H9 (cell line): ENCODE measurements at regions not wholly inside any gene's neighbourhood (a gene's known extent, or its start where the extent isn't known, plus 50 kb on each side); places are given as distances from the start of the nearest gene placed in this dataset.

Experiments
- DNase-seq: peaks from one replicate; pipeline ENCODE4 v3.0.0-alpha.2; 2017
- H2AFZ ChIP-seq: one replicate; pipeline ENCODE4 v1.6.1; 2013; ENCODE audit warnings: mild to moderate bottlenecking, low read length, control low read depth, moderate library complexity
- H2AK5ac ChIP-seq: 2 replicates; pipeline ENCODE4 v1.6.1; 2013; ENCODE audit warnings: low read length, control low read depth, mixed read lengths; ENCODE audit not compliant: insufficient read length
- H2BK120ac ChIP-seq: one replicate; pipeline ENCODE4 v1.6.1; 2013; ENCODE audit warnings: low read depth, mild to moderate bottlenecking, low read length, control low read depth, inconsistent platforms; ENCODE audit not compliant: poor library complexity, severe bottlenecking
- H2BK12ac ChIP-seq: 2 replicates; pipeline ENCODE4 v1.6.1; 2013; ENCODE audit warnings: low read length, control low read depth, mixed read lengths, low read depth; ENCODE audit not compliant: insufficient read length
- H2BK15ac ChIP-seq: 2 replicates; pipeline ENCODE4 v1.6.1; 2013; ENCODE audit warnings: low read depth, low read length, control low read depth
- H2BK20ac ChIP-seq: one replicate; pipeline ENCODE4 v1.6.1; 2013; ENCODE audit warnings: low read depth, mild to moderate bottlenecking, low read length, control low read depth, inconsistent platforms; ENCODE audit not compliant: poor library complexity, severe bottlenecking
- H2BK5ac ChIP-seq: 2 replicates; pipeline ENCODE4 v1.6.1; 2013; ENCODE audit warnings: low read length, control low read depth, mixed read lengths; ENCODE audit not compliant: insufficient read length
- H3K14ac ChIP-seq: 2 replicates; pipeline ENCODE4 v1.6.1; 2013; ENCODE audit warnings: low read length, control low read depth; ENCODE audit not compliant: insufficient read depth
- H3K18ac ChIP-seq: 2 replicates; pipeline ENCODE4 v1.6.1; 2013; ENCODE audit warnings: low read depth, mild to moderate bottlenecking, mixed read lengths, low read length, control low read depth; ENCODE audit not compliant: insufficient read length
- H3K23ac ChIP-seq: 2 replicates; pipeline ENCODE4 v1.6.1; 2013; ENCODE audit warnings: low read length, control low read depth, mixed read lengths, low read depth; ENCODE audit not compliant: insufficient read length
- H3K23me2 ChIP-seq: 2 replicates; pipeline ENCODE4 v1.6.1; 2013; ENCODE audit warnings: low read depth, mild to moderate bottlenecking, mixed read lengths, low read length, control low read depth; ENCODE audit not compliant: insufficient read length, poor library complexity, severe bottlenecking
- H3K27ac ChIP-seq: 2 replicates; pipeline ENCODE4 v1.5.1; 2013; ENCODE audit warnings: low read length, control low read depth, mixed read lengths, low read depth; ENCODE audit not compliant: insufficient read length
- H3K27me3 ChIP-seq: 2 replicates; pipeline ENCODE4 v1.6.1; 2013; ENCODE audit warnings: low read length, control low read depth, inconsistent platforms; ENCODE audit not compliant: insufficient read depth
- H3K4ac ChIP-seq: 2 replicates; pipeline ENCODE4 v1.6.1; 2013; ENCODE audit warnings: low read depth, mild to moderate bottlenecking, control low read depth, inconsistent platforms, low read length, moderate library complexity
- H3K4me1 ChIP-seq: 2 replicates; pipeline ENCODE4 v1.6.1; 2013; ENCODE audit warnings: low read length, control low read depth, inconsistent platforms; ENCODE audit not compliant: insufficient read depth
- H3K4me2 ChIP-seq: 2 replicates; pipeline ENCODE4 v1.6.1; 2013; ENCODE audit warnings: low read length, control low read depth, mixed read lengths; ENCODE audit not compliant: insufficient read length, insufficient read depth
- H3K56ac ChIP-seq: 2 replicates; pipeline ENCODE4 v1.6.1; 2013; ENCODE audit warnings: low read depth, mild to moderate bottlenecking, mixed read lengths, low read length, control low read depth; ENCODE audit not compliant: insufficient read length
- H3K79me1 ChIP-seq: 2 replicates; pipeline ENCODE4 v1.6.1; 2013; ENCODE audit warnings: low read depth, mild to moderate bottlenecking, moderate library complexity, low read length, control low read depth, inconsistent platforms; ENCODE audit not compliant: insufficient read depth, poor library complexity, severe bottlenecking
- H3K79me2 ChIP-seq: 2 replicates; pipeline ENCODE4 v1.6.1; 2013; ENCODE audit warnings: low read length, control low read depth, inconsistent platforms; ENCODE audit not compliant: insufficient read depth
- H3K9ac ChIP-seq: 2 replicates; pipeline ENCODE4 v1.6.1; 2013; ENCODE audit warnings: low read length, control low read depth, mixed read lengths; ENCODE audit not compliant: insufficient read length; ENCODE audit errors: extremely low read depth
- H3K9me3 ChIP-seq: one replicate; pipeline ENCODE4 v1.6.1; 2013; ENCODE audit warnings: low read depth, low read length, inconsistent platforms; ENCODE audit not compliant: control insufficient read depth
- H3T11ph ChIP-seq: one replicate; pipeline ENCODE4 v1.6.1; 2013; ENCODE audit warnings: mild to moderate bottlenecking, low read length, control low read depth, inconsistent platforms
- H4K20me1 ChIP-seq: one replicate; pipeline ENCODE4 v1.6.1; 2013; ENCODE audit not compliant: control insufficient read depth, insufficient read length, insufficient read depth
- H4K5ac ChIP-seq: 2 replicates; pipeline ENCODE4 v1.6.1; 2013; ENCODE audit warnings: low read depth, mild to moderate bottlenecking, mixed read lengths, low read length, control low read depth; ENCODE audit not compliant: insufficient read length
- H4K8ac ChIP-seq: replicated peaks from 2 replicates; pipeline ENCODE4 v1.6.1; 2013; ENCODE audit warnings: low read length, control low read depth, mixed read lengths, low read depth; ENCODE audit not compliant: insufficient read length
- H4K91ac ChIP-seq: 2 replicates; pipeline ENCODE4 v1.6.1; 2013; ENCODE audit warnings: low read depth, mild to moderate bottlenecking, moderate library complexity, mixed read lengths, low read length, control low read depth; ENCODE audit not compliant: insufficient read length
- H3K27ac Mint-ChIP-seq, 3 experiments: 2 replicates in 2 of 3; 3 replicates in 1 of 3; pipeline ENCODE4 v1.8.0; 2020 to 2021; ENCODE audit warnings: mixed read lengths in 3 of 3, mild to moderate bottlenecking in 1 of 3, moderate library complexity in 1 of 3
- H3K27me3 Mint-ChIP-seq: 2 replicates; pipeline ENCODE4 v1.8.0; 2021; ENCODE audit warnings: low read depth, mild to moderate bottlenecking, moderate library complexity, mixed read lengths
- H3K36me3 Mint-ChIP-seq, 3 experiments: 2 replicates in 2 of 3; 3 replicates in 1 of 3; pipeline ENCODE4 v1.8.0; 2020 to 2021; ENCODE audit warnings: low read depth in 3 of 3, mixed read lengths in 3 of 3; ENCODE audit not compliant: insufficient read depth in 1 of 3
- H3K4me1 Mint-ChIP-seq, 2 experiments: 2 replicates each; pipeline ENCODE4 v1.8.0; 2020; ENCODE audit warnings: mixed read lengths in 2 of 2
- H3K4me3 Mint-ChIP-seq, 2 experiments: 2 replicates in 1 of 2; 3 replicates in 1 of 2; pipeline ENCODE4 v1.8.0; 2020 to 2021; ENCODE audit warnings: mild to moderate bottlenecking in 2 of 2, mixed read lengths in 2 of 2, moderate library complexity in 1 of 2
- H3K9me3 Mint-ChIP-seq, 2 experiments: 2 replicates in 1 of 2; 3 replicates in 1 of 2; pipeline ENCODE4 v1.8.0; 2020; ENCODE audit warnings: mild to moderate bottlenecking in 2 of 2, mixed read lengths in 2 of 2, moderate library complexity in 1 of 2
- WGBS: extraction: QIAGEN DNeasy Blood & Tissue Kit; methylation state at CpG from one replicate; pipeline ENCODE4 v1.1.7; 2013; ENCODE audit warnings: missing lambda C conversion rate, low lambda C conversion rate, mixed read lengths; ENCODE audit not compliant: insufficient read length; ENCODE audit errors: extremely low coverage; 5-methylcytosine and 5-hydroxymethylcytosine counted together
- TF ChIP-seq, protein P1 (sequence below): fragments of 200-600 bp; sonication (generic); conservative IDR thresholded peaks from 3 replicates; pipeline ENCODE4 v1.8.0; 2021; ENCODE audit warnings: antibody characterized with exemption, mild to moderate bottlenecking

DNA sequence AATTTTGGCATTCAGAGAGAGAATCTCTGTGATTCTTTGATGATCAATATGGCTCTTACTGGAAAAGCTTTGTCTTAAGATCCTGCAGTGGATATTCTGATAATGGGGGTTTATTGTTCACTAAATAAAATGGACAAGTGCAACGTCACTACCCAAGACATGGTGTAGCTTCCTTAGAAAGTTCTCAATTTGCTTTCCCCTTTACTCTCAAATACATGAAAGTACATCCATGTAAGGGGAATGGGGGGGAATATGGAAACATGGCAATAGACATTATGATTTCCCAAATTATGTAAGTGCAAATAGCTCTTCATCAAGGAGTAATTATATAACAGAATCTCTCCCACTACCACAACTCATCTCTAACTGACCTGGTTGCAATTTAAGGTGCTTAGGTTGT, 126.3 kb upstream of the DPYD start:
- Histone ChIP-seq H3K79me1 (no peaks in the 10 kb centered on the region), H4K8ac (no peak overlapping the region), H3K27ac (no peak overlapping the region), H3K9me3 (no peaks in the 10 kb centered on the region), H2BK5ac (no peak overlapping the region), H3K14ac (no peak overlapping the region), H3K23ac (no peak overlapping the region), H3K79me2 (no peaks in the 10 kb centered on the region), H2BK20ac (no peak overlapping the region), H3K4me1 (no peaks in the 10 kb centered on the region; the same call in 1 of the 2 replicates), H3K4me2 (no peak overlapping the region), H3K56ac (no peak overlapping the region), H2BK15ac (no peak overlapping the region), H2BK12ac (no peak overlapping the region), H3K27me3 (peaks cover 46% of the 10 kb centered on the region), H4K5ac (no peak overlapping the region), H3T11ph (no peak overlapping the region), H3K18ac (no peak overlapping the region), H4K20me1 (no peaks in the 10 kb centered on the region), H4K91ac (no peak overlapping the region), H3K9ac (no peak overlapping the region), H2AK5ac (no peak overlapping the region), H2BK120ac (no peak overlapping the region), H2AFZ (no peak overlapping the region), H3K23me2 (peaks cover 32% of the 10 kb centered on the region), H3K4ac (no peak overlapping the region)
- no peaks in the 10 kb centered on the region; a peak in 1 of 5 replicates for H3K9me3 Mint-ChIP-seq
- H3K27ac Mint-ChIP-seq, result no peak overlapping the region
- peaks cover 97% of the 10 kb centered on the region for H3K27me3 Mint-ChIP-seq
- H3K36me3 Mint-ChIP-seq, result no peaks in the 10 kb centered on the region; a peak in 1 of 7 replicates
- WGBS, result no CpG with 5 or more reads among the region's 1 CpG
- H3K4me3 Mint-ChIP-seq, result no peak overlapping the region
- DNase-seq, result no peak
- TF ChIP-seq, protein P1, sequence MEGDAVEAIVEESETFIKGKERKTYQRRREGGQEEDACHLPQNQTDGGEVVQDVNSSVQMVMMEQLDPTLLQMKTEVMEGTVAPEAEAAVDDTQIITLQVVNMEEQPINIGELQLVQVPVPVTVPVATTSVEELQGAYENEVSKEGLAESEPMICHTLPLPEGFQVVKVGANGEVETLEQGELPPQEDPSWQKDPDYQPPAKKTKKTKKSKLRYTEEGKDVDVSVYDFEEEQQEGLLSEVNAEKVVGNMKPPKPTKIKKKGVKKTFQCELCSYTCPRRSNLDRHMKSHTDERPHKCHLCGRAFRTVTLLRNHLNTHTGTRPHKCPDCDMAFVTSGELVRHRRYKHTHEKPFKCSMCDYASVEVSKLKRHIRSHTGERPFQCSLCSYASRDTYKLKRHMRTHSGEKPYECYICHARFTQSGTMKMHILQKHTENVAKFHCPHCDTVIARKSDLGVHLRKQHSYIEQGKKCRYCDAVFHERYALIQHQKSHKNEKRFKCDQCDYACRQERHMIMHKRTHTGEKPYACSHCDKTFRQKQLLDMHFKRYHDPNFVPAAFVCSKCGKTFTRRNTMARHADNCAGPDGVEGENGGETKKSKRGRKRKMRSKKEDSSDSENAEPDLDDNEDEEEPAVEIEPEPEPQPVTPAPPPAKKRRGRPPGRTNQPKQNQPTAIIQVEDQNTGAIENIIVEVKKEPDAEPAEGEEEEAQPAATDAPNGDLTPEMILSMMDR, result no peak
- peaks cover 31 to 36% of the 10 kb centered on the region in 2 experiments for H3K4me1 Mint-ChIP-seq
